ENCODE measurements at regions not wholly inside any gene's neighbourhood (a gene's known extent, or its start where the extent isn't known, plus 50 kb on each side); places are given as distances from the start of the nearest gene placed in this dataset.
A peak's percentile ranks its signal among the peaks of the same experiment; 100 is the strongest.

DNA sequence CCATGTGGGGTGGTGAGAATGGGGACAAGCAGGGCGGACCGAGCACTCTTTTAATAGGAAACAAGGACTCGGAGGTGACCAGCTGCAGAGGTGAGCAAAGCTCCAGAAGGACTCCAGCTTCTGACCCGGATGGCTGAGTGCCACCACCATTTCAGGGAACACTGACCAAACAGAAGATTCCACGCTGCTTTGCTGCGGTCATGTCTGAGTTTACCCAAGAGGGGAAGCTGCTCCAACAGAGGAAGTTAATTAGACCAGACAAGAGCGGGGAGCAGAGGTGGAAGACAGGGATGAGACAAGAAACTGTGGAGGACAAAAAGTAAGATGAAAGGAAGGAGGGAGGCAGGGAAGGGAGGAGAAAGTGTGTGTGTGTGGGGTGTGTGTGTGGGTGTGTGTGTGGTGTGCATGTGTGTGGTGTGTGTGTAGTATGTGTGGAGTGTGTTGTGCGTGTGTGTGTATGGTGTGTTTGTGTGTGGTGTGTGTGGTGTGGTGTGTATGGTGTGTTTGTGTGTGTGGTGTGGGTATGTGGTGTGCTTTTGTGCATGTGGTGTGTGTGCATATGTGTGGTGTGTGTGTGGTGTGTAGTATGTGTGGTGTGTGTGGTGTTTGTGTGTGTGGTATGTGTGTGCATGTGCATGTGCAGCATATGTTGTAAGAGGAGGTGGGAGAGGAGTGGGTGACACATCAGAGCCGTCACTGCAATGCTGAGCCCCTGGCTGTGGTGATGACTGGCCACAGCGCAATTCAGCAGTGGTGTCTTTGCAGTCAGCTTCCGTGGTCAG is 82.2 kb upstream of the AKIP1 start:
- Mint-ChIP-seq H3K4me3 (no peak overlapping the region), H3K4me1 (peaks cover 11% of the 10 kb centered on the region), H3K9me3 (no peaks in the 10 kb centered on the region), H3K27me3 (ENCODE audit: low read depth) (no peaks in the 10 kb centered on the region), H3K27ac (ENCODE audit: unreplicated experiment) (no peak overlapping the region), H3K36me3 (ENCODE audit: low read depth) (peaks cover 2% of the 10 kb centered on the region)
- TF ChIP-seq, protein P1, sequence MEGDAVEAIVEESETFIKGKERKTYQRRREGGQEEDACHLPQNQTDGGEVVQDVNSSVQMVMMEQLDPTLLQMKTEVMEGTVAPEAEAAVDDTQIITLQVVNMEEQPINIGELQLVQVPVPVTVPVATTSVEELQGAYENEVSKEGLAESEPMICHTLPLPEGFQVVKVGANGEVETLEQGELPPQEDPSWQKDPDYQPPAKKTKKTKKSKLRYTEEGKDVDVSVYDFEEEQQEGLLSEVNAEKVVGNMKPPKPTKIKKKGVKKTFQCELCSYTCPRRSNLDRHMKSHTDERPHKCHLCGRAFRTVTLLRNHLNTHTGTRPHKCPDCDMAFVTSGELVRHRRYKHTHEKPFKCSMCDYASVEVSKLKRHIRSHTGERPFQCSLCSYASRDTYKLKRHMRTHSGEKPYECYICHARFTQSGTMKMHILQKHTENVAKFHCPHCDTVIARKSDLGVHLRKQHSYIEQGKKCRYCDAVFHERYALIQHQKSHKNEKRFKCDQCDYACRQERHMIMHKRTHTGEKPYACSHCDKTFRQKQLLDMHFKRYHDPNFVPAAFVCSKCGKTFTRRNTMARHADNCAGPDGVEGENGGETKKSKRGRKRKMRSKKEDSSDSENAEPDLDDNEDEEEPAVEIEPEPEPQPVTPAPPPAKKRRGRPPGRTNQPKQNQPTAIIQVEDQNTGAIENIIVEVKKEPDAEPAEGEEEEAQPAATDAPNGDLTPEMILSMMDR (conservative IDR thresholded peaks at IDR 0.05) = no peak
- DNase-seq (ENCODE audit: low read depth, low spot score) = no peak

DNA sequence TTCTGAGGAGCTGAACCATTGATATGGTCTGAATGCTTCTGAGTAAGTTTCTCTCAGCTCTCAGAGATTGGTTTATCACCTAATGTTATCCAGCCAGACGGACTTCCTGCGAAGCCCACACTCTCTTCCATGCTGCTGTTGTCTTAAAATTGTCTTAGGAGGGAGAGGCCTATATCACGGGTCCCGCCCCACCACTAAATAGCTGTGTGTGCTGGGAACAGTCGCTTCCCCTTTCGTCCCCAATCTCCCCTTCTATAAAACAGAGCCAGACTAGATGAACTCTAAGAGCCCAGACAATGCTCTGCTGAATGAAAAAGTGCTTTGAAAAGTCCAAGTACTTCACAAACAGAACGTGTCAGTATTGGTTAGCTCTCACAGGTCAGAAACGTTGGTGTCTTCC is 81.4 kb upstream of the AKIP1 start:
- Mint-ChIP-seq H3K27me3 (ENCODE audit: low read depth) (no peaks in the 10 kb centered on the region), H3K4me3 (no peak overlapping the region), H3K36me3 (ENCODE audit: low read depth) (peaks cover 2% of the 10 kb centered on the region), H3K9me3 (no peaks in the 10 kb centered on the region), H3K4me1 (peaks cover 17% of the 10 kb centered on the region), H3K27ac (ENCODE audit: unreplicated experiment) (no peak overlapping the region)
- TF ChIP-seq, protein P1 (conservative IDR thresholded peaks at IDR 0.05) = no peak
- no peak for DNase-seq (ENCODE audit: low read depth, low spot score)

DNA sequence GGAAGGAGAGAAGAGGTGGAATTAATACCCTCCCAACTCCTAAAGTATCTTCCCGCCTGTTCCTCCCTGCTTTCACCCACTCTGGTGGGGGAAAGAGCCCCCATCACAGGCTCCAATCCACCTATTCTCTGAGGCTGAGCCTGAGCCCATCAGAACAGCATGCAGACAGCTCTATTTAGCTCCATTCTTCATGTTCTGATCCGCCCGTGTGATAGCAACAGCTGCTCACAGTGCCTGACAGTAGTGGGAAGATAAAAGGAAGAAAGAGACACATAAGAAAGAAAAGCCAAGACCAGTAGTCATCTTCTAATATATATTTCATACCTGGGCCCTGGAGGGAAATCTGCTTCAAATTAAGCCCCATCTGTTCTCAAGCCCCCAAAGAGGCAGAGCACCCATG is 80.3 kb upstream of the AKIP1 start:
- TF ChIP-seq, protein P1 (conservative IDR thresholded peaks at IDR 0.05) = no peak
- Mint-ChIP-seq H3K27ac (ENCODE audit: unreplicated experiment) (no peak overlapping the region), H3K4me3 (no peak overlapping the region), H3K27me3 (ENCODE audit: low read depth) (no peaks in the 10 kb centered on the region), H3K9me3 (no peaks in the 10 kb centered on the region), H3K36me3 (ENCODE audit: low read depth) (no peaks in the 10 kb centered on the region), H3K4me1 (peaks cover 18% of the 10 kb centered on the region)
- DNase-seq (ENCODE audit: low read depth, low spot score) = no peak

DNA sequence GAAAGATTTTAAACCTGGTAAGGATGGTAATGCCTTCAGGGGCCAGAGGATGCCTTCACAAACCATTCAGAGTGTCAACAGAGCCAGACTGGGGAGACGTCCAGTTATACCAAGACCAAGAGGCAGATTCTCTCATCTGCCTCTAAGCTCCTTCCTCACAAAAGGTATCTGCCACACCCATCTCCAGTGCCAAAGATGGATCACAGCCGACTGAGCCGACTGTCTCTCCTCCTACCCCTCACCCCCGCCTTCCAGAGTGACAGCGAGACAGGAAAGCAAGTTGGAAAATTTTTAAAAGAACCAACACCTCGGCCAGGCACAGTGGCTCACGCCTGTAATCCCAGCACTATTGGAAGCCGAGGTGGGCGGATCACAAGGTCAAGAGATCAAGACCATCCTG is 79.1 kb upstream of the AKIP1 start:
- Mint-ChIP-seq H3K4me3 (no peak overlapping the region), H3K9me3 (no peaks in the 10 kb centered on the region), H3K27ac (ENCODE audit: unreplicated experiment) (no peak overlapping the region), H3K36me3 (ENCODE audit: low read depth) (peaks cover under 1% of the 10 kb centered on the region), H3K27me3 (ENCODE audit: low read depth) (no peaks in the 10 kb centered on the region), H3K4me1 (peaks cover 18% of the 10 kb centered on the region)
- TF ChIP-seq, protein P1 (conservative IDR thresholded peaks at IDR 0.05) = no peak
- no peak for DNase-seq (ENCODE audit: low read depth, low spot score)

DNA sequence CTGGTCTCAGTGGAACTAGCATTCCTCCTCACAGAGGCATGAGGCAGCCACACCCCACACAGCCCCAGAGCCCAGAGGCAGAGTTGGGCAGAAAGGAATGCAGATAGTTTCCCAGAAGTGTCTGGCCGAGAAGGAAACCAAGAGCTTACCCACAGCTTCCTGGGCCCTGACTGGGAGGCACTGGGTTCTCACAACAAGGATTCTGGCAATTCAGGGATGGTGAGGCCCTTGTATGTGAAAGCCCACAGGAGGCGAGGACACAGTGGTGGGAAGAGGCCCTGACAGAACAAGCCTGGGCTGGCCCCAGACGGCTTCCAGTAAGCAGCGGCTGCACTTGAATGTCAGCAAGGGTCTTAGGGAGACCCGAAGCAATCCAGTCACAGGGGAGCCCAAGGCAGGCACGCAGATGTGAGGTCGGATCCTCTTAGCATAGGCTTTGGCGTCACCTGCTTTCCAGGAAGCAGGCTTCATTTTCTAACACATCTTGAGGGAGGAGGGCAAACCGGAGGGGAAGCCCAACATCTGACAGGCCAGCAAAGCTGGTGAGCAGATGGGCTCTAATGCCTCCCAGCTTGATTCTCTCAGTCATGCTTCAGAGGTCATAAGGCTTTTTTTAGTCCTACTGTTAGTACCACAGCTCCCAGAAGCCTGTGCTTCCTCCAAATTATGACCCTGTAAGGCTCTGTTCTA is 78.3 kb upstream of the AKIP1 start:
- H3K4me1 Mint-ChIP-seq = peaks cover 18% of the 10 kb centered on the region
- peaks cover 3% of the 10 kb centered on the region for H3K36me3 Mint-ChIP-seq (ENCODE audit: low read depth)
- TF ChIP-seq, protein P1 (conservative IDR thresholded peaks at IDR 0.05) = no peak
- no peaks in the 10 kb centered on the region for H3K27me3 Mint-ChIP-seq (ENCODE audit: low read depth)
- no peak overlapping the region for H3K4me3 Mint-ChIP-seq
- peak overlapping the region; percentile 73 for H3K27ac Mint-ChIP-seq (ENCODE audit: unreplicated experiment)
- no peak for DNase-seq (ENCODE audit: low read depth, low spot score)
- no peaks in the 10 kb centered on the region for H3K9me3 Mint-ChIP-seq
